EL (cell line): ENCODE measurements at regions not wholly inside any gene's neighbourhood (a gene's known extent, or its start where the extent isn't known, plus 50 kb on each side); places are given as distances from the start of the nearest gene placed in this dataset.
"Not testable (repeated sequence)": the region's sequence is repeated elsewhere in the genome, so short reads cannot be mapped to it uniquely, and the experiment has no call there.

ENCODE experiments used
- DNase-seq: peaks from one replicate; pipeline ENCODE4 v3.0.0-alpha.2; 2016

DNA sequence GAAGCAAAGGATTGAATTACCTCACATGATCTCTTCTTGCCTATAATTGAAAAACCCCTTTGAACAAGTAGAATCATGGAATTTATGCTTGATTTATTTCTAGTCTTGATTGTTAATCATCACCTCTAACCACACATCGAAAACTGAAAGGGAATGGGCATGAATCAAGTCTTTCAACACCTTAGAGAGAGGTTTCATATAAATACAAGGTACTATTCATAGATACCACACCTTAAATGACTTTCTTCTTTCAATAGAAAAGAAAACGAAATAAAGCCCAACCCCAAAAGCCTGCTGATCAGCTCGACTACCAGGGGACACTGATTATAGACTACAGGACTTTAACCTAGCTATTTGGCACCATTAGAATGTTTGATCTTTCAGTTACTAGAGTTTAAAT is 128.6 kb upstream of the PTPRZ1 start:
- no peak for DNase-seq

GRCh38 chr7:121741896-121742295 is 131.1 kb upstream of the PTPRZ1 start:
- DNase-seq = no peak

- no peak for DNase-seq
Observed at GRCh38 chr7:121739465-121739864, 133.5 kb upstream of the PTPRZ1 start.

DNA sequence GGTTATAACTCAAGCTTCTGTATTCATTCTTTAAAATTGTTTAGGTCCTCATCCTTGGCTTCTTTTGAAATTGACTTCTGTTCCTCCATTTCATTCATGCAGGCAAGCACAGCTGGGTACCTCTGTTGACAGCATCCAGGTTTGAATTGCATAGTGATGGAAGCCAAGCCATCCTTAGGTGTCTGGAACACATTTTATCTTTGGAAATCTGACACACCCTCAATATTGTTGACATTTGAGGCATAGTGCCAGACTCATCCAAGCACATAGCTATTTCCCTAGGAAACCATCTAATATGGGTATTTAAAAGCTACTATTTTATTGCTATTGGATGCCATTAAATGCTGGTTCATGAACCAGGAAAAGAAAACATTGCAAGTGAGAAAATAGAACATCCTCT is 142.1 kb upstream of the PTPRZ1 start:
- no peak for DNase-seq

GRCh38 chr7:121714559-121715303 is 158.2 kb upstream of the PTPRZ1 start:
- no peak for DNase-seq

GRCh38 chr7:121712961-121713360 is 160.0 kb upstream of the PTPRZ1 start:
- not testable (repeated sequence) for DNase-seq

- no peak for DNase-seq
Observed at GRCh38 chr7:121697731-121698316, 175.1 kb upstream of the PTPRZ1 start.

DNA sequence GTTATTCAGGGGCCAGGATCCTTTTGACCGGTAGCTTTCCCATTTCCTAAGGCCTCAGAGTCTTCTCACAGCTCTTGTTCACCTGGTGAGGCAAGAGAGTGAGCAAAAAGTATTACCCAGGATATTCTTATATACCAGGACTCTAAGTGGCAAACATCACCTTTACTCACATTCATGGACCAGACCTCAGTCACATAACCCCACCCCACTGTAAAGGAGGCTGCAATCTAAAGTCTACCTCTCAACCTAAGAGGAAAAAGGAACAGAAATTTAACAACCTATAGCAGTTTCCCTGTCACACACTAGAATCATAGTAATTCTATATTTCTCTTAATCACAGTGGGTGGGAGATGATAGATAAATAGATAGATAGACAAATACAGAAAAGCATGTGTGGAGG is 176.0 kb upstream of the PTPRZ1 start:
- DNase-seq = no peak

- DNase-seq = no peak
Observed at GRCh38 chr7:121689749-121690148, 183.2 kb upstream of the PTPRZ1 start.

- DNase-seq = no peak
Observed at GRCh38 chr7:121681700-121682099, 191.3 kb upstream of the PTPRZ1 start.

DNA sequence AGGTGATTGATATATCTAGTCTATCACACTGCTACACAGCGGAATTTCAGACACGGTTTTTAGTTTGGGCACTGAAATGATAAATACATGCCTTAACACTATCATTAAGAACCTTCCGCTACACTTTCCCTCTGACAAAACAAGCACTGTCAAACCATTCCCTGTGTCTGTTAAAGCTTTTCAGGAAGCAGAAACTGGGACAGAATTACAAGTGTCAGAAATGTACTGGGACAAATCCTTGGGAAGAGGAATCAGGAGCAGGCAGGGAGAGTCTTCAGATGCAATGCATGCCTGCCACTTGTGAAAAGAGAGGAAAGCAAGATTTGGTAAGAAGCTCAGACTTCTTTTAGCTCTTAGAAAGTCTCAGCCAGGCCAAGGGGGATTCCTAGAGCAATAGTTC is 196.8 kb upstream of the PTPRZ1 start:
- DNase-seq = no peak

DNA sequence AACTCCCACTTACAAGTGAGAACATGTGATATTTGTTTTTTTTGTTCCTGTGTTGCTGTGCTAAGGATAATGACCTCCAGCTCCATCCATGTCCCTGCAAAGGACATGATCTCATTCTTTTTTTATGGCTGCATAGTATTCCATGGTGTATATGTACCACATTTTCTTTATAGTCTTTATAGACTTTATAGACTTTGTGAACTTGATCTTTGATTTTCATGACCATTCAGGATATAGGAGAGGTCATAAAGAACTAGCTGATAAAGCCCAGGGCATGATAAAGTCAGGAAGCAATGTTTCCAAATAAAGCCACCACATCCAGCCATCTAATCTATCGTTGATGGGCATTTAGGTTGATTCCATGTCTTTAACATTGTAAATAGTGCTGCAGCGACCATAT is 198.5 kb upstream of the PTPRZ1 start:
- DNase-seq = not testable (repeated sequence)

GRCh38 chr7:121669144-121669543 is 203.8 kb upstream of the PTPRZ1 start:
- no peak for DNase-seq

DNA sequence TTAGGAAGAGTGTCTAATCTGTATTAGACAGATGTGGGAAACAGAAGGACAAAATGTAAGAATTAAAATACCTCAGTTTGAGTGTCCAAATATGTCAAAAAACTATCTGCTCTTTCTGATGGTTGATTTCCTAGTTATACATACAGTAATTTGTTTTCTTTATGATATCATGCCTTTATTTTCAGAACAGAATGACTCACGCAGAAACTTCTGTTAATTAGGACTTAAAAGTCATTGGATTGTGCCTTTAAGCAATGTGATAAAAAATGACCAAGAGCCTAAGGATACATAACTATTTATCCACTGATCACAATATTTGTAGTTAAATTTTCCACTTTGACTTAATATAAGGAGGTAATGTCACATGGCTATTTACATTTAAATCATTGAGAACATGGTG is 206.7 kb upstream of the PTPRZ1 start:
- peak; percentile 1 for DNase-seq

GRCh38 chr7:121643320-121643719 is 229.6 kb upstream of the PTPRZ1 start:
- DNase-seq = no peak

DNA sequence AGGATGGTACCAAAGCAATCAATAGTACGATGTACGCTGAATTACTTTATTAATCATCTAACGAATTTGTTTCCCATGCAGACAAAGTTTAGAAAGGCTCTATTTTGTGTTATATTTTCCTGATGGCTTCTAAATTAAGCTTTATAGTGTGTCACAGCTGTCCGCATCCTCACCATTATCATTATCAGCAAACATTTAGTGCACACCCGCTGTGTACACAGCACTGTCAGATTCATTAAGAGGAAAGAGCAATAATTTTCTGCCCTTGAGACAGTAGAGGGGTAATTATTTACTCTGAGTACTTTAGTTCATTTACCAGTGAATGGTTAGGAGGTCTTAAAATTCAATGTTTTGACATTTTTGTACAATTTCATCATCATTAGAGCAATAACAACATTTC is 233.3 kb upstream of the PTPRZ1 start:
- no peak for DNase-seq

- no peak for DNase-seq
Observed at GRCh38 chr7:121638286-121638685, 234.7 kb upstream of the PTPRZ1 start.

DNA sequence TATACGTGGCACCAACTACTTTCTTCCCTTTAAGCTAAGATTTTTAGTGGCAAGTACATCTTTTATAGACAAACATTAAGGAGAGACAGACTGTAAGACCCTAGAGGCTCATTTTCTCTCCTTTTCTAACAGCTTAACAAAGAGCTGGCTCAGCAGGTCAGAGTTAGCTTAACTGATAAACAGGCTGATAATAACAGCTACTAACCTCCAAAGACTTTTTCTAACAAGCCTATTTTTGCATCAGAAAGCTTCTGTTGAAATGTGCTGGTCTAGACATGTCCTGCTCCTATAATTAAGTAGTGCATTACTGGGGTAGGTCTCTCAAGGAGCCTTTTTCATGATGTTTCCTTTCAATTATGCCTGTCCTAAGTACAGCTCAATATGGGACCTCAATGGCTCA is 238.2 kb upstream of the FAM3C start:
- DNase-seq = no peak

DNA sequence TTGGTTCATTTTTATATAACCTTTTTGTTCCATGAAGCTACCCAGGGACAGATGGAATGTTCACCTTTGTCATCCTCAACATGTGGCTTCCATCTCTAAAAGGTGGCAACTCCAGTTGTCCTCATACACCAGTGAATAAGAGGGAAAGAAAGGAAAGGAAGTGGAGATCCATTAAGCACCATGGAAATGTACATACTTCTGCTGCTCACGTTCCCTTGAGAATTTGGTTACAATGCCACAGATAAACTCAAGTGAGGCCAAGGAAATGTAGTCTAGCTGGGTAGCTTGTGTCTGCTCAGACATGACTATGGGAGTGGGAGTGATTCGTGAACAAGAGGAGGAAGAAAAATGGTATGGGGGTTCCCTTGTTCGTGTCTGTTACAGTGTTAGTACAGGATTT is 237.1 kb upstream of the FAM3C start:
- no peak for DNase-seq

- peak; percentile 5 for DNase-seq
Observed at GRCh38 chr7:121624958-121625357, 228.8 kb upstream of the FAM3C start.

GRCh38 chr7:121623130-121623872 is 227.2 kb upstream of the FAM3C start:
- DNase-seq = no peak

GRCh38 chr7:121621937-121622336 is 225.8 kb upstream of the FAM3C start:
- no peak for DNase-seq

DNA sequence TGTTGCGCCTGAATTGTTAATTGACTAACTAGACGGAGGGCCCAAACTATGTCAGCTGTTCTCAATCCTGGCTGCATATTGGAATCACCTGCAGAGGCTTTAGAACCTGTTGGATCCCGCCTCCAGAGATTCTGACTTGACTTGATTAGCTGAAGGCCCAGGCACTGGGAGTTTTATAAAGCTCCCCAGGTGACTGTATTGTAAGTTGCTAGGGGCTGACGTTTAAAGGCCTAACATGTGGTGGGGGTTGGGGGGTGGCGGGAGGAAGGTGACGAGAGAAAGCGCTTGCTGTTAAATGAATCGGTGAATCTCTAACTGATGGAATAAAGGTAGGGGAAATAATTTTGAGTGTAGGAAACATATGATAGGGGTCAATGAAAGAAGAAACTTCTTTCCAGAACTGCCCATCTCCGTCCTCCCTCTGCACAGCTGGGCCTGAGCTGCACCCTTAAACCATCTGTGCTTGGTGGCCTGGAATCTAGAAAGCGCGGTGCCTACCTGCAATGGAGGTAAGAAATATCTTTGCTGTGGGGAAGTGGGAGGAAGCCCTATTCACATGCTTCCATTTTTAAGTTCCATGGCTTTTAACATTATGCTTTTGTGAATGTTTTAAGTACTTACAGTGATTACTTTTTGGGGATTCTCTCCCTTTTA is 225.0 kb upstream of the FAM3C start:
- DNase-seq = no peak

GRCh38 chr7:121620206-121620605 is 224.1 kb upstream of the FAM3C start:
- DNase-seq = no peak
